Naive B cell (primary cell): ENCODE measurements at regions not wholly inside any gene's neighbourhood (a gene's known extent, or its start where the extent isn't known, plus 50 kb on each side); places are given as distances from the start of the nearest gene placed in this dataset.
A peak's percentile ranks its signal among the peaks of the same experiment; 100 is the strongest.
"Not testable (repeated sequence)": the region's sequence is repeated elsewhere in the genome, so short reads cannot be mapped to it uniquely, and the experiment has no call there.

Experiments
- ATAC-seq, 2 donors: fragments of 150-1000 bp; cut with Tn5 transposase; 2 replicates each; pipeline ENCODE4 v1.10.0; 2021; ENCODE audit warnings: low read depth in 2 of 2, mild to moderate bottlenecking in 2 of 2, moderate library complexity in 2 of 2
- DNase-seq: peaks from one replicate; pipeline ENCODE4 v3.0.0; 2022
- H3K27ac Mint-ChIP-seq, 6 donors: one replicate each; pipeline ENCODE4 v1.8.0; 2020 to 2022; ENCODE audit warnings: mild to moderate bottlenecking in 6 of 6, mixed read lengths in 6 of 6, moderate library complexity in 5 of 6, inconsistent platforms in 2 of 6
- H3K27me3 Mint-ChIP-seq, 3 donors: one replicate each; pipeline ENCODE4 v1.8.0; 2021 to 2022; ENCODE audit warnings: mixed read lengths in 3 of 3, mild to moderate bottlenecking in 1 of 3
- H3K36me3 Mint-ChIP-seq, 2 donors: one replicate each; pipeline ENCODE4 v1.8.0; 2020 to 2022; ENCODE audit warnings: mixed read lengths in 2 of 2, inconsistent platforms in 1 of 2, mild to moderate bottlenecking in 1 of 2
- H3K4me1 Mint-ChIP-seq, 3 donors: one replicate each; pipeline ENCODE4 v1.8.0; 2020 to 2022; ENCODE audit warnings: mixed read lengths in 3 of 3, inconsistent platforms in 1 of 3, mild to moderate bottlenecking in 1 of 3, moderate library complexity in 1 of 3
- H3K4me3 Mint-ChIP-seq, 8 donors: one replicate each; pipeline ENCODE4 v1.8.0; 2020 to 2022; ENCODE audit warnings: mild to moderate bottlenecking in 8 of 8, mixed read lengths in 8 of 8, moderate library complexity in 8 of 8, inconsistent platforms in 2 of 8
- H3K9me3 Mint-ChIP-seq, 7 donors: one replicate each; pipeline ENCODE4 v1.8.0; 2020 to 2022; ENCODE audit warnings: mixed read lengths in 7 of 7, mild to moderate bottlenecking in 5 of 7, inconsistent platforms in 2 of 7, moderate library complexity in 1 of 7

GRCh38 chr12:59317598-59317997, 278.2 kb upstream of the SLC16A7 start:
- Mint-ChIP-seq H3K4me1 (no peaks in the 10 kb centered on the region), H3K27ac (peak overlapping the region in 1 of 6 donors; percentile 25), H3K36me3 (no peaks in the 10 kb centered on the region), H3K9me3 (peaks cover 0 to 15% (median 5%) of the 10 kb centered on the region in 7 donors), H3K27me3 (no peaks in the 10 kb centered on the region), H3K4me3 (peak overlapping the region in 1 of 8 donors; percentile 17)
- ATAC-seq (no peak), DNase-seq (no peak)

- Mint-ChIP-seq H3K36me3 (no peaks in the 10 kb centered on the region), H3K27me3 (no peaks in the 10 kb centered on the region), H3K27ac (no peak overlapping the region), H3K4me3 (no peak overlapping the region), H3K4me1 (no peaks in the 10 kb centered on the region), H3K9me3 (peaks cover 0 to 22% (median 5%) of the 10 kb centered on the region in 7 donors)
- no peak for ATAC-seq
- no peak for DNase-seq
Observed at GRCh38 chr12:59316938-59317337, 278.9 kb upstream of the SLC16A7 start.

- H3K27ac Mint-ChIP-seq, H3K27me3 Mint-ChIP-seq, ATAC-seq, H3K4me1 Mint-ChIP-seq, H3K36me3 Mint-ChIP-seq, DNase-seq: not testable (repeated sequence)
- H3K9me3 Mint-ChIP-seq = peaks cover 0 to 25% (median 10%) of the 10 kb centered on the region in 7 donors
- H3K4me3 Mint-ChIP-seq = peak overlapping the region in 1 of 8 donors; percentile 42
Observed at GRCh38 chr12:59316354-59316753, 279.5 kb upstream of the SLC16A7 start.

- no peaks in the 10 kb centered on the region for H3K4me1 Mint-ChIP-seq
- no peaks in the 10 kb centered on the region for H3K36me3 Mint-ChIP-seq
- no peak overlapping the region for H3K27ac Mint-ChIP-seq
- DNase-seq (no peak), ATAC-seq (no peak)
- H3K27me3 Mint-ChIP-seq = no peaks in the 10 kb centered on the region
- H3K4me3 Mint-ChIP-seq = no peak overlapping the region
- H3K9me3 Mint-ChIP-seq = peaks cover 4 to 30% (median 11%) of the 10 kb centered on the region in 7 donors
Observed at GRCh38 chr12:59314209-59314608, 281.6 kb upstream of the SLC16A7 start.

GRCh38 chr12:59304077-59304721, 291.6 kb upstream of the SLC16A7 start:
- no peak overlapping the region for H3K27ac Mint-ChIP-seq
- H3K36me3 Mint-ChIP-seq = no peaks in the 10 kb centered on the region
- no peak overlapping the region for H3K4me3 Mint-ChIP-seq
- DNase-seq (no peak), ATAC-seq (no peak)
- no peaks in the 10 kb centered on the region for H3K4me1 Mint-ChIP-seq
- H3K9me3 Mint-ChIP-seq = peaks cover 0 to 9% (median 5%) of the 10 kb centered on the region in 7 donors
- H3K27me3 Mint-ChIP-seq = no peaks in the 10 kb centered on the region

- H3K4me3 Mint-ChIP-seq = no peak overlapping the region
- H3K36me3 Mint-ChIP-seq = no peaks in the 10 kb centered on the region
- DNase-seq (no peak), ATAC-seq (no peak)
- no peaks in the 10 kb centered on the region for H3K4me1 Mint-ChIP-seq
- no peaks in the 10 kb centered on the region for H3K27me3 Mint-ChIP-seq
- no peak overlapping the region for H3K27ac Mint-ChIP-seq
- peaks cover 3 to 8% (median 6%) of the 10 kb centered on the region in 7 donors for H3K9me3 Mint-ChIP-seq
Observed at GRCh38 chr12:59298296-59298695, 297.5 kb upstream of the SLC16A7 start.

- no peak for ATAC-seq
Observed at GRCh38 chr12:59294221-59294620, 301.6 kb upstream of the SLC16A7 start.

GRCh38 chr12:59282999-59283398, 312.8 kb upstream of the SLC16A7 start:
- Mint-ChIP-seq H3K4me1 (no peaks in the 10 kb centered on the region), H3K27ac (no peak overlapping the region), H3K27me3 (no peaks in the 10 kb centered on the region), H3K9me3 (peaks cover 0 to 4% (median 2%) of the 10 kb centered on the region in 7 donors), H3K4me3 (no peak overlapping the region), H3K36me3 (no peaks in the 10 kb centered on the region)
- DNase-seq = no peak
- no peak for ATAC-seq

More at GRCh38 chr12:59294221-59294620, 301.6 kb upstream of the SLC16A7 start:
- Mint-ChIP-seq H3K9me3 (peaks cover 0 to 11% (median 2%) of the 10 kb centered on the region in 7 donors), H3K27me3 (no peaks in the 10 kb centered on the region), H3K4me3 (no peak overlapping the region), H3K4me1 (no peaks in the 10 kb centered on the region), H3K27ac (no peak overlapping the region), H3K36me3 (no peaks in the 10 kb centered on the region)
- DNase-seq = no peak

GRCh38 chr12:59273561-59273960, 322.3 kb upstream of the SLC16A7 start:
- H3K4me1 Mint-ChIP-seq, H3K36me3 Mint-ChIP-seq, H3K27ac Mint-ChIP-seq, ATAC-seq, H3K4me3 Mint-ChIP-seq, H3K27me3 Mint-ChIP-seq, DNase-seq: not testable (repeated sequence)
- peaks cover 11 to 40% (median 16%) of the 10 kb centered on the region in 7 donors for H3K9me3 Mint-ChIP-seq

- H3K36me3 Mint-ChIP-seq = peaks cover 0 to 9% of the 10 kb centered on the region in 2 donors
- H3K9me3 Mint-ChIP-seq = peaks cover 11 to 28% (median 16%) of the 10 kb centered on the region in 7 donors
- H3K4me1 Mint-ChIP-seq = no peaks in the 10 kb centered on the region
- H3K4me3 Mint-ChIP-seq = no peak overlapping the region
- no peak for DNase-seq
- H3K27ac Mint-ChIP-seq = no peak overlapping the region
- H3K27me3 Mint-ChIP-seq = no peaks in the 10 kb centered on the region
- no peak for ATAC-seq
Observed at GRCh38 chr12:59268295-59268809, 327.5 kb upstream of the SLC16A7 start.

- DNase-seq = no peak
Observed at GRCh38 chr12:59260202-59260601, 335.6 kb upstream of the SLC16A7 start.

GRCh38 chr12:59252731-59253130, 332.4 kb upstream of the LRIG3 start:
- H3K9me3 Mint-ChIP-seq = peaks cover 9 to 28% (median 17%) of the 10 kb centered on the region in 7 donors

More at GRCh38 chr12:59260202-59260601, 335.6 kb upstream of the SLC16A7 start:
- H3K27me3 Mint-ChIP-seq = no peaks in the 10 kb centered on the region
- no peaks in the 10 kb centered on the region for H3K4me1 Mint-ChIP-seq
- no peak overlapping the region for H3K4me3 Mint-ChIP-seq
- H3K27ac Mint-ChIP-seq = no peak overlapping the region
- no peaks in the 10 kb centered on the region for H3K36me3 Mint-ChIP-seq
- no peak for ATAC-seq
- H3K9me3 Mint-ChIP-seq = peaks cover 0 to 4% (median 0%) of the 10 kb centered on the region in 7 donors

GRCh38 chr12:59250766-59251165, 330.5 kb upstream of the LRIG3 start:
- Mint-ChIP-seq H3K36me3 (peaks cover 0 to 9% of the 10 kb centered on the region in 2 donors), H3K9me3 (peaks cover 9 to 28% (median 19%) of the 10 kb centered on the region in 7 donors), H3K27me3 (no peaks in the 10 kb centered on the region), H3K27ac (no peak overlapping the region), H3K4me3 (no peak overlapping the region), H3K4me1 (no peaks in the 10 kb centered on the region)
- ATAC-seq (no peak), DNase-seq (no peak)

More at GRCh38 chr12:59252731-59253130, 332.4 kb upstream of the LRIG3 start:
- no peaks in the 10 kb centered on the region for H3K27me3 Mint-ChIP-seq
- H3K4me3 Mint-ChIP-seq = no peak overlapping the region
- H3K27ac Mint-ChIP-seq = no peak overlapping the region
- peaks cover 0 to 9% of the 10 kb centered on the region in 2 donors for H3K36me3 Mint-ChIP-seq
- no peak for DNase-seq
- ATAC-seq = no peak
- H3K4me1 Mint-ChIP-seq = no peaks in the 10 kb centered on the region

GRCh38 chr12:59240048-59240447, 319.7 kb upstream of the LRIG3 start:
- no peak for DNase-seq

More at GRCh38 chr12:59240048-59240447, 319.7 kb upstream of the LRIG3 start:
- H3K27ac Mint-ChIP-seq = no peak overlapping the region
- ATAC-seq = no peak
- no peaks in the 10 kb centered on the region for H3K36me3 Mint-ChIP-seq
- no peak overlapping the region for H3K4me3 Mint-ChIP-seq
- peaks cover 0 to 5% (median 2%) of the 10 kb centered on the region in 7 donors for H3K9me3 Mint-ChIP-seq
- H3K4me1 Mint-ChIP-seq = no peaks in the 10 kb centered on the region
- no peaks in the 10 kb centered on the region for H3K27me3 Mint-ChIP-seq
